Sigmoid colon (tissue), 6 donors: ENCODE measurements at regions not wholly inside any gene's neighbourhood (a gene's known extent, or its start where the extent isn't known, plus 50 kb on each side); places are given as distances from the start of the nearest gene placed in this dataset.

Experiments used
- DNase-seq: peaks from one replicate; pipeline ENCODE4 v3.0.0-alpha.2; 2019
- H3K27ac ChIP-seq, 4 donors: fragments of 200-600 bp; sonication (generic); one replicate each; pipeline ENCODE4 v1.5.1; 2016 to 2019; ENCODE audit warnings: mild to moderate bottlenecking in 1 of 4
- H3K27me3 ChIP-seq, 3 donors: fragments of 200-600 bp; sonication (generic); one replicate each; pipeline ENCODE4 v1.5.1; 2019; ENCODE audit warnings: mild to moderate bottlenecking in 1 of 3
- H3K36me3 ChIP-seq, 4 donors: fragments of 200-600 bp; sonication (generic); one replicate each; pipeline ENCODE4 v1.5.1; 2016 to 2019
- H3K4me1 ChIP-seq, 4 donors: fragments of 200-600 bp; sonication (generic); one replicate each; pipeline ENCODE4 v1.5.1; 2017 to 2019
- H3K4me3 ChIP-seq, 4 donors: fragments of 200-600 bp; sonication (generic); one replicate each; pipeline ENCODE4 v1.5.1; 2017 to 2019; ENCODE audit warnings: mild to moderate bottlenecking in 2 of 4, moderate library complexity in 1 of 4
- H3K9me3 ChIP-seq, 4 donors: fragments of 200-600 bp in 3 of 4; sonication (generic) in 3 of 4; one replicate each; pipeline versions ENCODE4 v1.5.1 to v1.6.1; 2013 to 2019
- CTCF ChIP-seq, 4 experiments: fragments of 450-650 bp in 3 of 4; fragments of 200-600 bp in 1 of 4; IDR thresholded peaks; one replicate each; pipeline ENCODE4 v1.5.1; 2016 to 2019; ENCODE audit warnings: antibody characterized with exemption in 4 of 4, mild to moderate bottlenecking in 3 of 4, moderate library complexity in 2 of 4
- EP300 ChIP-seq, 4 donors: sonication (generic); formaldehyde crosslinking; IDR thresholded peaks; one replicate each; pipeline ENCODE4 v1.6.1; 2017; ENCODE audit warnings: antibody characterized with exemption in 4 of 4
- POLR2A ChIP-seq, 2 donors: fragments of 450-650 bp; IDR thresholded peaks; one replicate each; pipeline ENCODE4 v1.6.1; 2016; ENCODE audit warnings: antibody characterized with exemption in 2 of 2, mild to moderate bottlenecking in 2 of 2, moderate library complexity in 2 of 2
- POLR2AphosphoS5 ChIP-seq, 4 donors: sonication (generic); formaldehyde crosslinking; IDR thresholded peaks; one replicate each; pipeline ENCODE4 v1.6.1; 2017; ENCODE audit warnings: antibody characterized with exemption in 4 of 4
- WGBS, 2 donors: extraction: QIAGEN DNeasy Blood & Tissue Kit; methylation state at CpG; one replicate each; pipeline ENCODE4 v1.1.7; 2013; 5-methylcytosine and 5-hydroxymethylcytosine counted together
- intact Hi-C: fragments of 100-400 bp; cut with DNase I; formaldehyde crosslinking; loops from one replicate; pipeline ENCODE4 v1.15.1; 2023
- donor health status: healthy with polysubstance abuse.
- donor health status: healthy.

- TF ChIP-seq POLR2AphosphoS5 (IDR thresholded peaks at IDR 0.05) (no peak), CTCF (IDR thresholded peaks at IDR 0.05) (no peak), EP300 (IDR thresholded peaks at IDR 0.05) (no peak)
- intact Hi-C loops = no loop called here
Observed at GRCh38 chr1:38210895-38211177, 164.2 kb upstream of the POU3F1 start.

GRCh38 chr1:38210021-38210894 lies 163.7 kb upstream of the POU3F1 start:
- Histone ChIP-seq H3K27ac (no peak overlapping the region), H3K9me3 (no peaks in the 10 kb centered on the region), H3K4me1 (no peaks in the 10 kb centered on the region), H3K4me3 (no peak overlapping the region), H3K36me3 (no peaks in the 10 kb centered on the region), H3K27me3 (peaks cover 0 to 8% (median 4%) of the 10 kb centered on the region in 3 donors)
- intact Hi-C loops = no loop called here
- TF ChIP-seq POLR2AphosphoS5 (IDR thresholded peaks at IDR 0.05) (no peak), POLR2A (IDR thresholded peaks at IDR 0.05) (no peak), CTCF (IDR thresholded peaks at IDR 0.05) (no peak), EP300 (IDR thresholded peaks at IDR 0.05) (no peak)
- no peak for DNase-seq
- WGBS, 2 donors = 67 to 74% methylated on average over 15 of the region's 15 CpGs

More at GRCh38 chr1:38210895-38211177, 164.2 kb upstream of the POU3F1 start:
- H3K9me3 ChIP-seq = no peaks in the 10 kb centered on the region
- WGBS, 2 donors = 90 to 100% methylated on average over 1 of the region's 1 CpG
- H3K27ac ChIP-seq = no peak overlapping the region
- no peaks in the 10 kb centered on the region for H3K36me3 ChIP-seq
- DNase-seq = no peak
- H3K4me3 ChIP-seq = no peak overlapping the region
- no peaks in the 10 kb centered on the region for H3K4me1 ChIP-seq
- peaks cover 0 to 11% (median 4%) of the 10 kb centered on the region in 3 donors for H3K27me3 ChIP-seq

- H3K4me3 ChIP-seq = no peak overlapping the region
- H3K4me1 ChIP-seq = no peaks in the 10 kb centered on the region
- WGBS, 2 donors = 75 to 78% methylated on average over 9 of the region's 9 CpGs
- H3K9me3 ChIP-seq = no peaks in the 10 kb centered on the region
- no peak for DNase-seq
- no peaks in the 10 kb centered on the region for H3K36me3 ChIP-seq
- peaks cover 0 to 5% (median 4%) of the 10 kb centered on the region in 3 donors for H3K27me3 ChIP-seq
- TF ChIP-seq POLR2A (IDR thresholded peaks at IDR 0.05) = no peak
- TF ChIP-seq CTCF (IDR thresholded peaks at IDR 0.05) = no peak
- no peak for TF ChIP-seq EP300 (IDR thresholded peaks at IDR 0.05)
- TF ChIP-seq POLR2AphosphoS5 (IDR thresholded peaks at IDR 0.05) = no peak
- intact Hi-C loops = no loop called here
- no peak overlapping the region for H3K27ac ChIP-seq
Observed at GRCh38 chr1:38208716-38209632, 162.4 kb upstream of the POU3F1 start.

- H3K36me3 ChIP-seq = no peaks in the 10 kb centered on the region
- H3K27me3 ChIP-seq = peaks cover 0 to 5% (median 0%) of the 10 kb centered on the region in 3 donors
- 77 to 85% methylated on average over 4 of the region's 4 CpGs for WGBS, 2 donors
- intact Hi-C loops = no loop called here
- H3K9me3 ChIP-seq = no peaks in the 10 kb centered on the region
- H3K27ac ChIP-seq = no peak overlapping the region
- H3K4me3 ChIP-seq = no peak overlapping the region
- DNase-seq = no peak
- no peaks in the 10 kb centered on the region for H3K4me1 ChIP-seq
- TF ChIP-seq POLR2A (IDR thresholded peaks at IDR 0.05) = no peak
- TF ChIP-seq EP300 (IDR thresholded peaks at IDR 0.05) = no peak
- no peak for TF ChIP-seq CTCF (IDR thresholded peaks at IDR 0.05)
- TF ChIP-seq POLR2AphosphoS5 (IDR thresholded peaks at IDR 0.05) = no peak
Observed at GRCh38 chr1:38207906-38208305, 161.3 kb upstream of the POU3F1 start.
